NCI-H1417 (cell line): ENCODE measurements at regions not wholly inside any gene's neighbourhood (a gene's known extent, or its start where the extent isn't known, plus 50 kb on each side); places are given as distances from the start of the nearest gene placed in this dataset.
A peak's percentile ranks its signal among the peaks of the same experiment; 100 is the strongest.

Experiments
- DNase-seq, 3 experiments: peaks; one replicate each; lab custom pipeline; 2025; lab: John Stamatoyannopoulos, UW

GRCh38 chr12:13680916-13681315 is 300.5 kb downstream of the GRIN2B start:
- DNase-seq = peak in 1 of 3 experiments; percentile 8

- DNase-seq = no peak
Measured at GRCh38 chr12:13676880-13677279, 304.5 kb downstream of the GRIN2B start.

DNA sequence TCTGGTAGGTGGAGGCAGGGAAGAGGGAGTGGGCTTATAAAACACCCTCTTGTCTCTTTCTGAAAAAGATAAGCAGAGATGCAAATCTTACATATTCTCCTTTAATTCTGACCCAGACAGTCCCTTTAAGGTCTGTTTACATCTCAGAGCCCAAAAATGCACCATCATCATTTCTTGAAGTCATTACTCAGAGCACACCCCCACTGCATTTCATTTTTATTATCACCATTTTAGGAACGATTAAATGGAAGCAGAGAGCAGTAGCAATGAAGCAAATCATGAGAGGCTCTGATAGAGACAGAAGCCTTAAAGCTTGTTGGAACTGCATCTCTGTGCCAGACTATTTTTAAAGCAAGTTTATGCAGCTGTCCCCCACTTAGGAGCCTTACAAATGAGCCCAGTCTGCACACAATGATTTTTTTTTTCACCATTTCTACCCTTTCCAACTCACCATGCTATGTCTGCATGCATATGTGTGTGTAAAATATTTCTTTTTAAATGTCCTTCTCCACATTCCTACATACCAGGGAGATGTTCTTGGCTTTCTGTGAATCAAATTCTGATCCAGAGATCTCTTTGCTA is 311.0 kb downstream of the GRIN2B start:
- DNase-seq = peak in 1 of 3 experiments; percentile 62

- no peak for DNase-seq
Measured at GRCh38 chr12:13668880-13669279, 312.5 kb downstream of the GRIN2B start.

DNA sequence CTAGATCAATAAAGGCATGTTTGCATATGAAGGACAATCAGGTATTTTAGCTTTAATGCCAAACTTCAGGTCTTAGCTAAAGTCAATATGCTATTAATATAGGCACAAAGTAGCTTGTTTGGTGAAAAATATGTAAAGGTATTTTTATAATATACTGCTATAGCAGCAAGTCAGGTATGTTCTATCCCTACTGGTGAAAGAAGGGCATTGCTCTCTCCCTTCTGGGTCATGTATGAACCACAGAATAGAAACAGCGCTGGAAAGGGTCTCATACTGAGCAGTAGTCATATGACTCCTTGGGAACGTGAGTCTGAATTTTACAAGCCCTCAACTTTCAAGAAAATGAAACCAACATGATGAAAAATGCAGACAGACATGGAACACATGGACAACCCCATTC is 314.6 kb downstream of the GRIN2B start:
- DNase-seq = no peak

DNA sequence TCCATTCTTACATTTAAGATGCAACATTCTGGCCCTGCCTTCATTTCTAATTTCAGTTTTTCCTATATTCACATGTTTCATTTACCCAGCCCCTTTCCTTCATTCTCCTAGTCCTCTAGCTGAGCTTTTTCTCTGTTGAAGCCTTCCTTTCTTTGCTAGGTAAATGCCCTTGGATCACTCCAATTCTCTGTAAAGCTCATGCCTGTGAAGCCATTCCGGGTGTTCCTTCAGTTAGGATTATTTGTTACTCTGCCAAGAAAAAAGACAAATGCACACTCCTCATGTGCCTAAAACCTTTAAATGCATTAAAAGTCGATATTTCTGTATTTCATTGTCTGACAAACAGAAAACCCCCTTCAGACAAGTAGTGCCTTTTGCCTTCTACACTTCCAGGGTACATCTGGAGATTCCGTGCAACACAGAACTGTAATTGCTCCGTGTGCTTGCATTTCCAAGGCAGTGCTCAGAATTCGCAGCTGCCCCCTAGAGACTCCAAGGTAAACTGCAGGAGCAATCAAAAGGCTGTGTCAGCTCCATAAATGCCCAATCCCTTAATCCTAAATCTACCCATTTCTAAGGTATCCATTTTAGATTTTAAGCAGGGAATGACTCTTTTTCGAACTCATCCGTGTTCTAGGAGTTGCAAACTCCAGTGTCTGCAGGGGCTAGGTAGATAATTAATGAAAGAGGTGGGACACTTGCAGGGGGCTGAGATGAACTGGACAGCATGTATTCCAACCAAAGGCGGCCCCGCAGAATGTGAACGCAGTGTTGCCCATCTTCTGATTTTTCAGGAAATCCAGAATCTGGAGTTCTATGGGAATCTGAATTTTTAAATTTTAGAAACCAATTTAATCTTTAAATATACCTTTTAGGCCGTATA is 320.2 kb downstream of the GRIN2B start:
- peak; percentile 45 to 81 (median 77) for DNase-seq

- no peak for DNase-seq
Measured at GRCh38 chr12:13654456-13654855, 326.9 kb downstream of the GRIN2B start.

DNA sequence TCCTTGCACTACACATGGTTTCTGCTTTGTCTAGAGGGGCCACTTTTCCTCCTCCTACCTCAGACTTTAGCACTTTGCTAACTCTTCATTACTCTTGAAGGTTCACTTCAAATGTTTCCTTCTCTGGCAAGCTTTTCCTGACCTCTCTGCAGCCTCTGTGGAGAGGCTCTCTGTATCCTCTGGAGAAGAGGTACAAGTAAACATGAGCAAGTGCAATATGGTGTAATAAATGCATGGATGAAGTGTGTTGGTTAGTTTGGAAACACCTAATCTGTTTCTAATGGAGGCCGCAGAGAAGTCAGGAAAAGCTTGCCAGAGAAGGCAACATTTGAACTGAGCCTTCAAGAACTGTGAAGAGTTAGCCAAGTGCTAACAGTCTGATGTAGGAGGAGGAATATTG is 329.3 kb downstream of the GRIN2B start:
- no peak for DNase-seq

GRCh38 chr12:13635709-13636108 is 345.7 kb downstream of the GRIN2B start:
- no peak for DNase-seq

DNA sequence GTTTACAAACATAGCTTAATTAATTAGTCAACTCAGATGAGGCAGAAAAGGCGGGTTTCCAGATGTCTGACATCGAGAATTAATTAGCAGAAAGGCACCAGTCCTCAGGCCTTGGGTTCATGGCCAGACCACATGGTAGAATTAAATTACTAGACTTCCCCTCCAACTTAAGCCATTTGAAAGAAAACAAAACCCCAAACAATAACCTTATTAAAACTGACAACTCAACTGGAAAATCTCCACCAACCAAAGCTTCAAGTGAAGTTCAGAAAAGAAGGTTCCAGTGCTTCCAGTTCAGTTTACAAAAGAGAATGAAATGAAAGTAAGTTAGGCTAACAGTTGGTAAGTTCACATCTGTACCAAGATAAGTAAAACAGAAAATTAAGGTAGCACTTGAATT is 349.5 kb downstream of the GRIN2B start:
- no peak for DNase-seq

DNA sequence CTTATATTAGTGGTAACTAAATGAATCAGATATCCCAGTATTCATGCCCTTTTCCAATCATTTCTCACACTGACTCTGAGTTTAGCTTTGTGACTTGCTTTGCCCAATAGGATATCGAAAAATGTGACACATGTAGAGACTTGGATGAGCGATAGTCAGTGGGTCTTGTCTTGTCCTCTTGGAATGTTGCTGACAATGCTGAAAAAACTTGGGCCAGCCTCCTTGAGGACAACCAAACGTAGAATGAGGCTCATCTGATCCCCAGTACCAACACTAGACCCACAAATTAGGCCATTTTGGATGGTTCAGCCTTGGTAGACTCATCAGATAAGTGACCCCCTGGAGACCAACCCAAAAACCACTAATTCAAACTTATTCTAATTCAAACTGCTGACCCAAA is 351.0 kb downstream of the GRIN2B start:
- no peak for DNase-seq

DNA sequence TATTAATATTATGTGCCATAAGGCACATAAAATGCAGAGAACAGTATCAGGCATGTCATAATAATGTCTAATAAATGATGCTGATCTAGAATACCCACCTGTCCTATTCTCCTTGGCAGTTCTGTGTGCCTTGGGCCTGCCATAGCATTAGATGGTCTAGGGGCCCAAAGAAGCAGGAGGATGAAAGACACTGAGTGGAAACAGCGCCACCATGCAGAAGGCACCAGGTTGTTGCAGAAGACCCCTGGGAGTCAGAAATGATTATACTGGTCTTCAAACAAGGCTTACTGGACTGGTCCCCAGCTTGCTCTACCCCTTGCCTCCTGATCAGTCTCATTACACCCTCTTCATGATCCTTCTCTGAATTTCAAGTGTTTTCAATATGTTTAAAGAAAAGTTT is 353.3 kb downstream of the GRIN2B start:
- no peak for DNase-seq

- DNase-seq = no peak
Measured at GRCh38 chr12:13627536-13627935, 353.9 kb downstream of the GRIN2B start.

DNA sequence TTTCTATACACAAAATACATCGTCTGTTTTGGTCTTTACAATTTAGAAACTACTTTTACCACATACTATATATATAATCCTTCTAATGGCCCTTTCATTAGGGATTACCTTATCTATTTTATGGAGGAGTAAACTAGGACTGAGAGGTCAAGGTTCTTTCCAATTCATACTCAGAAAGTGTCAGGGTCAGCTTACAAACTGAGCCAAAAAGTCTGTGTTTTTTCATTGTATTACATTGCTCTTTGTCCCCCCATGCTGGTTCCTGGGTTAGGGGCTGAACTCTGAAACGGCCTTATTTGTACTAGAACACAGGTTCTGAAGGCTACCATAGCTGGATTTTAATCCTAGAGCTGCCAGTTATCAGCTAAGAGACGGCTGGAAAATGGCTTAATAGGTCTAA is 368.1 kb downstream of the GRIN2B start:
- no peak for DNase-seq

GRCh38 chr12:13609894-13610679 is 371.3 kb downstream of the GRIN2B start:
- DNase-seq = peak in 1 of 3 experiments; percentile 21

GRCh38 chr12:13606290-13606689 is 375.1 kb downstream of the GRIN2B start:
- peak in 2 of 3 experiments; percentile 10 to 40 for DNase-seq

DNA sequence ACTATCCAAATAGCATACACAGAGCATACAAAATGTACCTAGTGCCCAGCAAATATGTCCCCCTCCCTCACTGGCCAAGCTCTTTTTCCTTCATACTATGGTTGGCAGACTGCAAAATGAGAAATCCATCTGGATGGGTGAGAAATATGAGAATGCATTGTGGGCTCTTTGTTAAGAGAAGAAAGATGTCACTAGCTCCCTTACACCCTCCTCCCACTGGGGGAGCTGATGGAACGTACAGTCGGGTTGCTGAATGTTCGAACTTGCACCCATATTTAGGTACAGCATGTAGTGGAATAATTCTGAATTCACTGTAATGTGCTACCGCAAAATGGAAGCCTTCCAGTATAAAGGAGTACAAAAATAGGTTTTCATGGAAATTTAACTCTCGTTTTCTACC is 377.4 kb downstream of the GRIN2B start:
- DNase-seq = no peak

DNA sequence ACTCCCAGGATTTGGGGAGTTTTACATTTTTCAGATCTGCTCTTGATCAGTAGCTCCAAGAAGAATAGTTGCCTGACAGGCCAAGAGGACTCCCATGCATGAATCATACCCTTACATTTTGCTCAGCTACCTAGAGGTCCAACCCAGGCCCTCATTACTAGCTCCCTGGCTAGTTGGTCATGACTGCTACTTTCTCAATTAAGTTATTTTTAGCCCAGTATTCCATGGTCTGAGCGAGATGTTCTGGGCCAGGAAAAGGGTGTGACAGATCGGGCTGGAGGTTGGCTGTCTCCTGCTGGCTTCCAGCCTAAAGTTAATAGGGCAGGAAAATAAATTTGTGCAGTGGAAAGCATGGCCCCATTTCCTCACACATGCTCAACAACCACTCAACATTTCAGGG is 379.2 kb downstream of the GRIN2B start:
- no peak for DNase-seq

GRCh38 chr12:13599176-13599575 is 382.2 kb downstream of the GRIN2B start:
- DNase-seq = no peak

DNA sequence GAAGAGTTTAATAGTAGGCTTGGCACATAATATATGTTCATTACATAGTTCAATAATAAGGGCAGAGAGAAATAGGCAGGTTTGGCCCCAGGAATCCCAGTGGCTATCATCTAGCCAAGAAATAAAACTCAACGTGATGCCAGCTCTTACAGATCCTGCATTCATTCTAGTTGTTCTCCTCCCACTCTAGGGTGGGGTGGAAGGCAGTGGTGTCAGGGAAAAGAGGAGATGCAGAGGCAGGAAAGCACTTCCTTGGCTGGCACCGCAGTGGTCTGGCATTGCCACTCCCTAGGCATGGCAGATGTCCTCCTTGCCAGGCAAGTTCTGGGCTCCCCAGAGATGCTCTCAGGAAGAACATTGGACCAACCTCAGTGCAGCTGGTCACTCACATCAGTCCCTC is 383.6 kb downstream of the GRIN2B start:
- no peak for DNase-seq

DNA sequence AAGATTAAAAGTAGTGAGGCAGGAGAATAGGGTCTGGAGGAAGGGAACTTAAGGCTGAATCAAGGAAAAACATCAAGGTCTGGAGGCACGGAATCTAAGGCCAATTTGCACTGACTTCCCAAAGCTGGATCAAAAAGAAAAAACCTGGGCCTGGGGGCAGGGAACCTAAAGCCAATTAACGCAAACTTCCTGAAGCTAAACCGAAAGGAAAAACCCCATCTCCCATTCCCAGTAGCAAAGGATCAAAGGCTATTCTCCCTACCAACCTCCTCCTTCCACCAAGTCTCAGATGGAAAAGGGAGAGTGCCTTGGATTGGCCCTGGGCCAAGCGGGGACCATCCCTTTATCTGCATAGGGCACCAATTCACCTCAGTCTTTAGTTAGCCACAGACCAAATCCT is 384.2 kb downstream of the GRIN2B start:
- DNase-seq = no peak

DNA sequence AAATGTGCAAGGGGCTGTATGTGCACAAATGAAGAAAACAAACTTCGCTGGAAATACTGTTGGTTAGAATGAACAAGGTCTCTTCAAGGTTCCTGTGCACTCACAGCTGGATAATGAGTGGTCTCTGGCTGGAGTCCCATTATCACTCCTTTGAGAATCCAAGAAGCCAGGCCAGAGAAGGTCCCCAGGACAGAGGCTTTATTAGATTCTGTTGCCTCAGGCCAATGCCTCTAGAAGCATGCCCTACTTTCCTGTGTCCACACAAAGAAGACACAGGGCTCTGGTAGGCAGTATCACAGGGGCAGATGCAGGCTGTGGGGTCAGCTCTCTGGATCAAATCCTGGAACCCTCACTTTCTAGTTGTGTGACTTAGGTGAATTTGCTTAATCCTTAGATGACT is 384.7 kb downstream of the GRIN2B start:
- DNase-seq = no peak
